GM21381 (cell line): ENCODE measurements at regions not wholly inside any gene's neighbourhood (a gene's known extent, or its start where the extent isn't known, plus 50 kb on each side); places are given as distances from the start of the nearest gene placed in this dataset.

Experiments
- ATAC-seq: cut with Tn5 transposase; IDR thresholded peaks from one replicate; pipeline ENCODE4 v1.9.1; 2021; ENCODE audit warnings: mild to moderate bottlenecking, moderate library complexity; ENCODE audit not compliant: unreplicated experiment

GRCh38 chr20:10986586-10986985 is 312.8 kb upstream of the JAG1 start:
- no peak for ATAC-seq

DNA sequence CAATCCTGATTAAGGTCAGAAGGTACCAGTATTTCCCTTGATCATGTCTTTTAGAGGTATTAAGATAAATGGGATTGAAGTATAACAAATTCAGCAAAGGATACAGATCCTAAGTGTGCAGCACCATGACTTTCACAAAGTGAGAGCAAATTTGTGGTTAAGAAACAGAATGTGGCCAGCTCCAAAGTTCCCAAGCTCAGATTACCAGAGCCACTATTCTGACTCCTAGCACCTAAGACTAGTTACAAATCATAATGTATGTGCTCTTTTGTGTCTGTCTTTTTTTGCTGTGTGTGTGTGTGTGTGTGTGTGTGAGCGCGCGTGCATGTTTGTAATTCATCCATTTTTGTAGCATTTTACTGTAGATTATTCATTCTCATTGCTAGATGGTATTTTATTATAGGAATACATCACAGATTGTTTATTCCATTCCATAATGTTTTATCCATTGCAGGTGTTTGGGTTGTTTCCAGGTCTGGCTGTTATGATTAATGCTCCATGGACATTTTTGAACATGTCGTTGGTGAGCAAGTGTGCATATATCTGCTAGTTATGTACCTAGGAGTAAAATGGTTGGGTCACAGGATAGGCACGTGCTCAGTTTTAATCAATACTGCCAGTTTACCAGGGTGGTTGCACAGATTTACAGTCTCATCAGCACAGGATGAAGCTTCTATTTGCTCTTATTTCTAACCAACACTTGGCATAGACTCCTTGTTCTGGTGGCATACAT is 314.0 kb upstream of the JAG1 start:
- no peak for ATAC-seq

- ATAC-seq, result no peak
These were observed 317.0 kb upstream of the JAG1 start for GRCh38 chr20:10990625-10991382.

DNA sequence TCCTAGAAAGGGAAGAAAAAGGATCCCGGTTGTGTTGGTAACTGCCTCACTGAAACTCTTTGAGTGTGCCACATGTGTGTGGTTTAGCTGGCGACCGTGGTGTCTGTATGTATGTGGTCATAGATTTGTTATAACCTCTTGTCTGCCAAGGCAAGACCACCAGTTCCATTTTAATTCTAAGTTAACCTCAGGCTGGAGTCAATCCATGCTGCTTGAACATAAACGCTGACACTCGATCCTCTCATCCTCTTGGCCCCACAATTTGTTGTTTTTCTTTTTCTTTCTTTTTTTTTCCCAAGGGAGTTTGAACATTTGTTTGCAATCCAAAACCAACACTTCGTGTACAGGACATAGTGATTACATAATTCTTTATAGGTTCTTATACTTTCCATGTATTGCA is 318.9 kb upstream of the JAG1 start:
- no peak for ATAC-seq

GRCh38 chr20:10994991-10995700 is 321.3 kb upstream of the JAG1 start:
- no peak for ATAC-seq

GRCh38 chr20:10998476-10998875 is 324.7 kb upstream of the JAG1 start:
- no peak for ATAC-seq

GRCh38 chr20:11000416-11000815 is 326.6 kb upstream of the JAG1 start:
- ATAC-seq, result no peak

GRCh38 chr20:11001302-11001701 is 327.5 kb upstream of the JAG1 start:
- no peak for ATAC-seq

DNA sequence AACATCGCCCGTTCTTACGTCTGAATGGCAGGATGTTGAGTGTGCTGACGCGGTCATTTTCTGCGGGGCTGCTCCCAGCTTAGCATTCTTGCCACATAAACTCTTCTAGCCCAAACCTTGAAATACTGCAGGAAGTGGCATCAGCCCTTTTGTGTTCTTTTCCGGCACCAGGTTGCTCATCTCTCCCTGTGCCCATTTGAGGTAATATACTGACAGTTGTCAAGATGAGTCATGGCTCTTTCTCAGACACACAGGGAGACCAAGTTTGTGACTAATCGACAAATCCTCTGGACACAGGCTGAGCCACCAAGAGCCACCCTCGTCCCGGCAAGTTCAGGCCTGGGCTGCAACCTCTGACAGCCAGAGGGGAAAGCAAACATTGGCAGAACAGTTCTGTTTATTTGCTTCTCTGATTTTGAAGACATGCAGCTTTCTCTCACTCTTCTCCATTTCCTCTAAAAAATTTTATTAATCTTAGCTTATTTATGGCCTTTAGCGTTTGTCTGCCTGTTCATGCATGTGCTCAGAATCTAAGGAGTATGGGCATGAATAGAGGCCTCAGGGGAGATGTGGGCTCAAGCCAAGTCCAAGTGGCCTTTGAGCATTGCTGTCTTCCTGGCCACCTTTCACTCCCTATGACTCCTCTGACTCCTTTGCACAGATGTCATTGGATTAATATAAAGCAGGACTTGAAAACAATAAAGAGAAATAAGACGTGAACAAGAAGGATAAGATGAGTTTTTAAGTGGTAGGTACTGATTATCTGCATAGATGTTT is 328.2 kb upstream of the JAG1 start:
- no peak for ATAC-seq

DNA sequence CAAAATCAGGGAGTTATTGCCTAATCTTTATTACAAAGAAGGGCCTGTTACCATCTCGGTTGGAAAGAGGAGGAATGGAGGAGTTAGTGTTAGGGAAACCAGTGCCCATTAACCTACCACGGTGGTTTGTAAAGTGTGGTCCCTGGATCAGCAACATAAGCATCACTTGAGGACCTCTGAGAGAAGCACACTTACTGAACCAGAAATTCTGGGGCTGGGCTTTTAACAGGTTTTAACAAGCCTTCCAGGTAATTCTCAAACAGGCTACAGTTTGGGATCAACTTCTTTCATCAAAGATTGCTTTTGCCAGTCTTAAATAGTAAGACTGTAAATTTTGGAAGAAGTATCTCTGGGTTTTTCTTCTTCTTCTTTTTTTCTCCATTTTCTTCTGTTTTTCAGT is 329.5 kb upstream of the JAG1 start:
- ATAC-seq, result no peak

DNA sequence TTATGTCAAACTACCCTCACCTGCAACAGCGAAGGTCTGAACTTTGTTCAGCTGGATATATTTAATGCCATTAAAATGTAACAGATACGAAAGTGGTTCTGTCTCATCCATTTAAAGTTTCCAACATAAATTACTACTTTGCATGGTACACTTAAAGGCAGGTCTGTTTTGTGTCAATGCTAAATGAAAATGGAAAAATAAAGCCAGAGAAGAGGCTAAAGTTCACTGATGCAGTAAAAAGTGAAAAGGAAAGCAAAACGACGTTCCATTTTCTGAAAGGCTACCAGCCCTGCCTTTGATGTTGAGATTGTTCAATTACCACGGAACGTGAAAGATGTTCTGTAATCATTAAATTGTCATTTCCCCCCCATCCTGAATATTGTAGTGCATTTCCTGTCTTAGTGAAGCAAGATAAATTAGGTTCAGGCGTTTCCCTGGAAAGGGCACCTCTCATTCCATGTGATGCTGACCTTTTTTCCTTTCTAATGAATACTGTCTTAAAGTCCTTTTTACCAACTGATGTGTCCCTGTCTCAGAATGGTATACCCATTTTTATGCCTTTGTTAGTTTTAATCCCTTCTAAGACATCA is 334.7 kb upstream of the JAG1 start:
- no peak for ATAC-seq

GRCh38 chr20:11011653-11012052 is 337.9 kb upstream of the JAG1 start:
- no peak for ATAC-seq

- ATAC-seq, result no peak
These were observed 339.2 kb upstream of the JAG1 start for GRCh38 chr20:11012975-11013374.

GRCh38 chr20:11013801-11014200 is 340.0 kb upstream of the JAG1 start:
- no peak for ATAC-seq

DNA sequence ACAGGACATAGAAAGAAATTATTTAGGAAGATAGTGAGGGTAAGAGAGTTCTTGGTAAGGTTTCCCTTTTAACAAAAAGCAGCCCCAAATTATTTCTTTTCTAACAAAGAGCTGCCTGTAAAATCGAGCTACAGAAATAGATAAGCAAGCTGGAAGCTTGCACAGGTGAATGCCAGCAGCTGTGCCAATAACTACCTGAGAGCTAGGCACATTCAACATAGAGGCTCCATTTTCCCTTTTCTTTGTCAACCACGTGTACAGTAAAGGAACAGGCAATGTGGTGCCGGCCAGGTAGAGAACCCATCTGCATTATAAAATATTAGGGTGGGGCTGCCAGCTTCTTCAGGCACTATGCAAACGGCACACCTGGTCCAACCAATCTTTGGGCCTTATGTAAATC is 341.6 kb upstream of the JAG1 start:
- no peak for ATAC-seq

DNA sequence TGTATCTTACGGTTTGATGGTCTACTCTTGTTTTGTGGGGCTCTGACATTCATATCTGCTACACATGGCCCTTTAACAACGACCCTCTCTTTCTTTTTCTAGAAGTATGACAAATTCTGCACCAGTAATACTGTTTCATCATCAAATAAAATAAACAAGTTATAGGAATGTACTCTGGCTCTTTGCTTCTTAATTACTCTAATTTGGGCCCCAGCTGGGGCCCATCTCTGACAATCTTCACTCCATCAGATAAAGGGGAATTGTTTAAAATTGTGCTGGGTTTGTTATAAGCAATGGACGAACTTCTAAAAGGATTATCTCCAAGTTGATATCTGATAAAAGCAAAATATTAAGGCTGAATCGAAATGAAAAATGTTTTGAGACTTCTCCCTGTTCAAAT is 343.6 kb upstream of the JAG1 start:
- ATAC-seq, result no peak

DNA sequence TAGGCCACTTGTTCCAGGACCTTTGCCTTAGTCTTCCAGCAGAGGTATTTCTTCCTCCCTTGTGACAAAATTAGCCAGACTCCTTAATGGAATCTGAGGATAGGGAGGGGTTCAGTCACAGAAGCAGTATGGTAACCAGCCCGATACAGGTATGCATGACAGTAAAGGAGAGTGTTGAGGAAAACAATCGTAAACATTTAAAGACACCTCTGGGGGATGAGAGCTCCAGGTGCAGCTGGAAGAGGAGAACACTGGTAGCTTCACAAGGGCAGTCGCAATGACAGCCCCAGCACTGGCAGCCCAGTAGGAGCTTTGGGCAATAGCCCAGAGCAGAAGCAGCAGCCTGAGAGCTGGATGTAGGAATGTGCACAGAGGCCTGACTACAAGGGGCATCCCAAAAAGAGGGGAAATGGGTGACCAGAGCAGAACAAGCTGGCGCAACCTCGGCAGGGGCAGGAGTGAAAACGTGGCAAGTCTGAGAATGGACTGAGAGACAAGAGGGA is 344.9 kb upstream of the JAG1 start:
- ATAC-seq, result no peak

- ATAC-seq, result no peak
These were observed 346.9 kb upstream of the JAG1 start for GRCh38 chr20:11020712-11021111.

- ATAC-seq, result no peak
These were observed 353.4 kb upstream of the JAG1 start for GRCh38 chr20:11027224-11027623.

DNA sequence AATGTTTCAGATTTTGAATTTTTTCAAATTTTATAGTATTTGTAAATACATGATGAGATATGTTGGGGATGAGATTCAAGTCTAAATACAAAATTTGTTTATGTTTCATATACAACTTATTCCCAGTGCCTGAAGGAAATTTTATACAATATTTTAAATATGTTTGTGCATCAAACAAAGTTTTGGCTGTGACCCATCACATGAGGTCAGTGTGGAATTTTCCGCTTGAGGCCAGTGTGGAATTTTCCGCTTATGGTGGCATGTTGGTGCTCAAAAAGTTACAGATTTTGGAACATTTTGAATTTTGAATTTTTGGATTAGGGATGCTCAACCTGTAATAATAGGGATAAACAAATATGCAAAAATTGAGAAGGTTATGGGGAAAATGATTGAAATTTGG is 356.6 kb upstream of the JAG1 start:
- ATAC-seq, result no peak

DNA sequence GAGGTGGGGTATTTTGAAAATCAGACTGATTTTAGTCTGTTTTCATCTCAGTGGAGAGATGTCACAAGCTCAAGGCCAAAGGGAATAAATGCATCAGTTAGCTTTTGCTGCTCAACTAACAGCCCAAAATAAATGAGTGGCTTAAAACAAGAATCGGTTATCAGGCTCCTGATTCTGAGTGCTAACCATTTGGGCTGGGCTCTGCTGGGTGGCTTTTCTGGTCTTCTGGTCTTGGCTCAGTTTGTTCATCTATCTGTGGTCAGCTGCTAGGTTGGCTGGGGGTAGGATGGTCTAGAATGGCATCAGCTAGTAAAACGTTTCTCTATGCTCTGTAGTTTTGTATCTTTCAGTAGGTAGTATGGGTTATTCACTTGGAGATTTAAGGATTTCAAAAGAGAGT is 357.5 kb upstream of the JAG1 start:
- ATAC-seq, result no peak
